CD4-positive, alpha-beta T cell treated with Interleukin-4 for 1 hour (primary cell): ENCODE measurements at regions not wholly inside any gene's neighbourhood (a gene's known extent, or its start where the extent isn't known, plus 50 kb on each side); places are given as distances from the start of the nearest gene placed in this dataset.
"Not testable (repeated sequence)": the region's sequence is repeated elsewhere in the genome, so short reads cannot be mapped to it uniquely, and the experiment has no call there.

Experiments
- DNase-seq, 2 donors: peaks; one replicate each; pipeline ENCODE4 v3.0.0-alpha.2; 2020 to 2022

GRCh38 chr2:117555965-117556364 lies 258.5 kb upstream of the DDX18 start:
- DNase-seq: no peak

GRCh38 chr2:117557626-117558025 lies 256.9 kb upstream of the DDX18 start:
- no peak for DNase-seq

GRCh38 chr2:117562654-117563053 lies 251.8 kb upstream of the DDX18 start:
- no peak for DNase-seq

- no peak for DNase-seq
Observed at GRCh38 chr2:117571590-117572349, 242.7 kb upstream of the DDX18 start.

- no peak for DNase-seq
Observed at GRCh38 chr2:117587310-117587709, 227.2 kb upstream of the DDX18 start.

- DNase-seq: no peak
Observed at GRCh38 chr2:117603060-117603459, 211.4 kb upstream of the DDX18 start.

- no peak for DNase-seq
Observed at GRCh38 chr2:117603567-117603966, 210.9 kb upstream of the DDX18 start.

- no peak for DNase-seq
Observed at GRCh38 chr2:117607202-117607601, 207.3 kb upstream of the DDX18 start.

- DNase-seq: no peak
Observed at GRCh38 chr2:117613101-117613500, 201.4 kb upstream of the DDX18 start.

GRCh38 chr2:117614296-117614695 lies 200.2 kb upstream of the DDX18 start:
- no peak for DNase-seq

GRCh38 chr2:117614823-117615534 lies 199.5 kb upstream of the DDX18 start:
- DNase-seq: no peak

- no peak for DNase-seq
Observed at GRCh38 chr2:117618607-117619006, 195.9 kb upstream of the DDX18 start.

- DNase-seq: no peak
Observed at GRCh38 chr2:117621326-117621725, 193.2 kb upstream of the DDX18 start.

- not testable (repeated sequence) for DNase-seq
Observed at GRCh38 chr2:117623175-117623574, 191.3 kb upstream of the DDX18 start.

- no peak for DNase-seq
Observed at GRCh38 chr2:117631152-117631945, 183.1 kb upstream of the DDX18 start.

GRCh38 chr2:117635481-117635880 lies 179.0 kb upstream of the DDX18 start:
- DNase-seq: no peak

GRCh38 chr2:117639401-117639800 lies 175.1 kb upstream of the DDX18 start:
- DNase-seq: no peak

GRCh38 chr2:117644403-117644802 lies 170.1 kb upstream of the DDX18 start:
- DNase-seq: no peak

GRCh38 chr2:117645458-117645857 lies 169.0 kb upstream of the DDX18 start:
- no peak for DNase-seq

GRCh38 chr2:117646099-117646498 lies 168.4 kb upstream of the DDX18 start:
- no peak for DNase-seq

GRCh38 chr2:117646872-117647271 lies 167.6 kb upstream of the DDX18 start:
- no peak for DNase-seq

GRCh38 chr2:117656546-117656945 lies 157.9 kb upstream of the DDX18 start:
- DNase-seq: no peak

- no peak for DNase-seq
Observed at GRCh38 chr2:117661619-117662018, 152.9 kb upstream of the DDX18 start.

- no peak for DNase-seq
Observed at GRCh38 chr2:117674172-117674571, 140.3 kb upstream of the DDX18 start.
